PFSK-1 (cell line): ENCODE measurements at regions not wholly inside any gene's neighbourhood (a gene's known extent, or its start where the extent isn't known, plus 50 kb on each side); places are given as distances from the start of the nearest gene placed in this dataset.

Source experiments
- POLR2AphosphoS5 ChIP-seq: IDR thresholded peaks from 2 replicates; pipeline ENCODE4 v1.6.1; 2012; ENCODE audit warnings: low read depth, mild to moderate bottlenecking, control low read depth, low read length, moderate library complexity
- SIN3A ChIP-seq: IDR thresholded peaks from 2 replicates; pipeline ENCODE4 v1.6.1; 2012; ENCODE audit warnings: mild to moderate bottlenecking, low read length, moderate library complexity, borderline replicate concordance; ENCODE audit not compliant: insufficient read depth

GRCh38 chr4:57866468-57867171 lies 756.4 kb upstream of the IGFBP7 start:
- TF ChIP-seq POLR2AphosphoS5, result no peak
- no peak for TF ChIP-seq SIN3A
